ENCODE measurements at regions not wholly inside any gene's neighbourhood (a gene's known extent, or its start where the extent isn't known, plus 50 kb on each side); places are given as distances from the start of the nearest gene placed in this dataset.

DNA sequence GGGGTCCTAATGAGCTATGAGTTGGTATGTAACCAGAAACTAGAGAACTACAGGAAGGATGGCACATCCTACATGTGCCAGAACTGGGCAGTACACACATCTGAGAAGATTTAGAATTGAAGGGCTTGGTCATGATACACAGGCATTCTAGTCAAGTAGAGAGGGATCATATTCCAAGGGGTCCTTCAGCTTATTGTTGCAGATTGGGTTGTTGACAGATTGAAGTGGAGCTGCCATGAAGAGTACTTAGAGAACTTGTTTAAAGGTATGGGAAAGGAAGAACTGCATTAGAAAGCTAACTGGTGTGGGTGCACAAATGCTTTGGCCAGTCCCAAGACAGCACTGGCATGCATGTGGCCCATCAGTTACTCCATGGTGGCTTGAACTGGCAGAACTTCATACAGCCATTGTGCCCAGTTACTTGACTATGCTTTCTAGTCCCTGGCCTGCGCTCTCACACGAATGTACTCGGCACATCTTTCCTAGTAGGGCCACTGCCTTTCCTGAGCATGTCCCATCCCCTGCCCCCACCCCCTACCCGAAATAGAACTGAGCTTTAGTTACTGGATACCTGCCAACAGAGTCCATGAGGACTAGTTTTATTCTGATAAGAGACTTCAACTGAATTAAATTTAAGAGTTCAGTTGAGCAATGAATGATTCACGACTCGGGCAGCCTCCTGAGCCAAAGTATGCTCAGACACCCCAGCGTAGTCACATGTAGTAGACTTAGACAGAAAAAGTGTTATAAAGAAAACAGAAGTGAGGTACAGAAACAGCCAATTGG, 64.0 kb downstream of the CCNG2 start:
- H3K4me3 ChIP-seq (ENCODE audit: low read length in 3 of 3): no peak overlapping the region
- H3K27ac ChIP-seq (ENCODE audit: low read depth, low read length): no peak overlapping the region
- no peaks in the 10 kb centered on the region for H3K9me3 ChIP-seq (ENCODE audit: control insufficient read depth in 3 of 3, low read length in 3 of 3)
- no peaks in the 10 kb centered on the region for H3K27me3 ChIP-seq (ENCODE audit: control insufficient read depth in 3 of 3, insufficient read depth in 3 of 3, low read length in 3 of 3)
- H3K9ac ChIP-seq (ENCODE audit: low read depth in 1 of 3, low read length in 3 of 3): no peak overlapping the region
- no peaks in the 10 kb centered on the region for H3K36me3 ChIP-seq (ENCODE audit: control insufficient read depth in 3 of 3, insufficient read depth in 3 of 3, low read length in 3 of 3)
- H3K4me1 ChIP-seq (ENCODE audit: control insufficient read depth in 3 of 3, insufficient read depth in 3 of 3, low read length in 3 of 3): no peaks in the 10 kb centered on the region

DNA sequence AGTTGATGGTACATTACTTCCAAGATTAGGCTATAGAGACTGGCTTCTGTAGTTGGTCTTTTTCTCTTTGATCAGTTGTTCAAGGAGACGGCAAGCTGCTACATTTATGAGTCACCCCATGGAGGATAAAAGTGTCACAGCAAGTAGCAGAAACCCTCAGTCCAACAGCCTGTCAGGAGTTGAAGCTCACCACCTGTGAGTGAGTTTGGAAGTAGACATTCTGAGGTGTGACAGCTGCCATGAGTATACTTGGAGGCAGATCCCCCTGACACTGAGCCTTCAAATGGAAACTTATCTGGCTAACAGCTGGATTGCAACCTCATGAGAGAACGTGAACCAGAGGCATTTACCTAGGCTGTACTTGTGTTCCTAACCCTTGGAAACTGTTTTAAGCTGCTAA, 68.0 kb downstream of the CCNG2 start:
- Histone ChIP-seq H3K4me1 (ENCODE audit: control insufficient read depth in 3 of 3, insufficient read depth in 3 of 3, low read length in 3 of 3) (no peaks in the 10 kb centered on the region), H3K9ac (ENCODE audit: low read depth in 1 of 3, low read length in 3 of 3) (no peak overlapping the region), H3K4me3 (ENCODE audit: low read length in 3 of 3) (no peak overlapping the region), H3K27me3 (ENCODE audit: control insufficient read depth in 3 of 3, insufficient read depth in 3 of 3, low read length in 3 of 3) (no peaks in the 10 kb centered on the region), H3K27ac (ENCODE audit: low read depth, low read length) (no peak overlapping the region), H3K9me3 (ENCODE audit: control insufficient read depth in 3 of 3, low read length in 3 of 3) (peaks cover 0 to 8% (median 0%) of the 10 kb centered on the region in 3 donors), H3K36me3 (ENCODE audit: control insufficient read depth in 3 of 3, insufficient read depth in 3 of 3, low read length in 3 of 3) (no peaks in the 10 kb centered on the region)

DNA sequence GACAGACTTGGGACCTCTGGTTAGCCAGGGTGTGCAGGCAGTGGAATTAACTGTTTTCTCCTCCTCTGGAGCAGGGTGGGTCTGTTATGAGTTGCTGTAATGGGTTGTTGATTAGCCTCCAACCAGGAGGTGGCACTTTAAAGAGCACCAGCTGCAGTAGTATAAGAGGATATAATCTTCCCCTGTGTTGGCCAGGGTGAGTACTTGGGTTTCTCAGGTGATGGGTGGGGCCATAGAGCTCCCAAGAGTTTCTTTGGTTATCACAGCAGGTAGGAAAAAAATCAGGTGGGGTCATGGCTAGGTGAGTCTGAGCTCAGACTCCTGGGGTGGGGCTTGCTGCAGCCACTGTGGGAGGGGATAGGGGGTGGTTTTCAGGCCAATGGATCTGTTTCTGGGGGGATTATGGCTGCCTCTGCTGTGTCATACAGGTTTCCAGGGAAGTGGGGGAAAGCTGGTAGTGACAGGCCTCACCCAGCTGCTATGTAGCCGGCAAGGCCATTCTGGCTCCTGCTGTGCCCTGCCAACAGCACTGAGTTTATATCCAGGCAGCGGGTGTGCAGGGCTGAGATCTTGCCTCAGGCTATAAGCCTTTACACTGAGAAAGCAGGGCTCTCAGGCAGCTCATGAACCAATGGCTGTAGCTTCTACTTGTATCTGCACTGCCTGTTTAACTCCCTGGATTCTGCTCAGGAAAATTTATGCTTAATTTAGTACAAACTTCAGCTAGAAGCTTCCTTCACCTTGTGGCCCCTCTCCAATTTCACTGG, 70.1 kb downstream of the CCNG2 start:
- Histone ChIP-seq H3K4me3 (ENCODE audit: low read length in 3 of 3) (no peak overlapping the region), H3K9me3 (ENCODE audit: control insufficient read depth in 3 of 3, low read length in 3 of 3) (peaks cover 0 to 8% (median 0%) of the 10 kb centered on the region in 3 donors), H3K27me3 (ENCODE audit: control insufficient read depth in 3 of 3, insufficient read depth in 3 of 3, low read length in 3 of 3) (no peaks in the 10 kb centered on the region), H3K36me3 (ENCODE audit: control insufficient read depth in 3 of 3, insufficient read depth in 3 of 3, low read length in 3 of 3) (no peaks in the 10 kb centered on the region), H3K27ac (ENCODE audit: low read depth, low read length) (no peak overlapping the region), H3K4me1 (ENCODE audit: control insufficient read depth in 3 of 3, insufficient read depth in 3 of 3, low read length in 3 of 3) (no peaks in the 10 kb centered on the region), H3K9ac (ENCODE audit: low read depth in 1 of 3, low read length in 3 of 3) (no peak overlapping the region)

DNA sequence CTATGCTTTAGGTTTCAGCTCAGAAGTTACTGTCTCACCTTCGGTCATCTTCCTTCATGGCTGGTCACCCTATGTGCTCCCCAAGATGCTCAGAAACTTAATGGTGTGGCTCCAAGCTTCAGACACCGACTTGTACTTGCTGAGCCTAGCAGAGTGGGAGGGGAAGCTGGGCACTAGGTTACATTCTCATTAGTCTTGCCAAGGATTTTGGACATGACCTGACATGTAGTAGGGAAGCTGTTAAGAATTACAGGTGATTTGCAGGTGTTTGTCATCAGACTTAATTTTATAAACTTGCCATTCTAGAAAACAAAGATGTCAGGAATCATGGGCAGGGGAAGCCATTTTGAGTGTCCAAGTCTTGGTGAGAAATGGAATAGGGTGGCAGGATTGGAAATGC, 72.4 kb downstream of the CCNG2 start:
- no peak overlapping the region for H3K9ac ChIP-seq (ENCODE audit: low read depth in 1 of 3, low read length in 3 of 3)
- peaks cover 0 to 8% (median 0%) of the 10 kb centered on the region in 3 donors for H3K9me3 ChIP-seq (ENCODE audit: control insufficient read depth in 3 of 3, low read length in 3 of 3)
- H3K4me1 ChIP-seq (ENCODE audit: control insufficient read depth in 3 of 3, insufficient read depth in 3 of 3, low read length in 3 of 3): no peaks in the 10 kb centered on the region
- no peak overlapping the region for H3K4me3 ChIP-seq (ENCODE audit: low read length in 3 of 3)
- H3K27me3 ChIP-seq (ENCODE audit: control insufficient read depth in 3 of 3, insufficient read depth in 3 of 3, low read length in 3 of 3): no peaks in the 10 kb centered on the region
- H3K27ac ChIP-seq (ENCODE audit: low read depth, low read length): no peak overlapping the region
- H3K36me3 ChIP-seq (ENCODE audit: control insufficient read depth in 3 of 3, insufficient read depth in 3 of 3, low read length in 3 of 3): no peaks in the 10 kb centered on the region

DNA sequence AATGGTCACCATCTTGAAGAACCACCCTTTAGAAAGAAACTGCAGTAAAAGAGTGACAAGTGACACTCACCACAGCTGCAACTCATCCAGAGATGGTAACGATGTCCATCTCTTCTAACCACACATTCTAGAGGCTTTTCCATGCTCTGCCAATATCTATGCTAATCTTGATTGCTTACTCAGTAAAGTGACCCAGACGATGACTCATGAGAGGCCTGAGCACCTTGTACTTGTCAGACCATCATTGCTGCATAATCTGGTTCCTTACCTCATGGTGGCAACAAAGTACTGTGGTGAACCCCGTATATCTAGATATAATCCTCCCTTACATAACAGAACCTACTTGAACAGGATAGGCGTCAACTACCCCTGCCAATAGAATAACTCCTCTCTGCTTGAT, 75.6 kb downstream of the CCNG2 start:
- H3K9me3 ChIP-seq (ENCODE audit: control insufficient read depth in 3 of 3, low read length in 3 of 3): peaks cover 0 to 5% (median 0%) of the 10 kb centered on the region in 3 donors
- peaks cover 0 to 3% (median 0%) of the 10 kb centered on the region in 3 donors for H3K27me3 ChIP-seq (ENCODE audit: control insufficient read depth in 3 of 3, insufficient read depth in 3 of 3, low read length in 3 of 3)
- no peaks in the 10 kb centered on the region for H3K36me3 ChIP-seq (ENCODE audit: control insufficient read depth in 3 of 3, insufficient read depth in 3 of 3, low read length in 3 of 3)
- H3K4me1 ChIP-seq (ENCODE audit: control insufficient read depth in 3 of 3, insufficient read depth in 3 of 3, low read length in 3 of 3): no peaks in the 10 kb centered on the region
- H3K9ac ChIP-seq (ENCODE audit: low read depth in 1 of 3, low read length in 3 of 3): no peak overlapping the region
- no peak overlapping the region for H3K4me3 ChIP-seq (ENCODE audit: low read length in 3 of 3)
- no peak overlapping the region for H3K27ac ChIP-seq (ENCODE audit: low read depth, low read length)

DNA sequence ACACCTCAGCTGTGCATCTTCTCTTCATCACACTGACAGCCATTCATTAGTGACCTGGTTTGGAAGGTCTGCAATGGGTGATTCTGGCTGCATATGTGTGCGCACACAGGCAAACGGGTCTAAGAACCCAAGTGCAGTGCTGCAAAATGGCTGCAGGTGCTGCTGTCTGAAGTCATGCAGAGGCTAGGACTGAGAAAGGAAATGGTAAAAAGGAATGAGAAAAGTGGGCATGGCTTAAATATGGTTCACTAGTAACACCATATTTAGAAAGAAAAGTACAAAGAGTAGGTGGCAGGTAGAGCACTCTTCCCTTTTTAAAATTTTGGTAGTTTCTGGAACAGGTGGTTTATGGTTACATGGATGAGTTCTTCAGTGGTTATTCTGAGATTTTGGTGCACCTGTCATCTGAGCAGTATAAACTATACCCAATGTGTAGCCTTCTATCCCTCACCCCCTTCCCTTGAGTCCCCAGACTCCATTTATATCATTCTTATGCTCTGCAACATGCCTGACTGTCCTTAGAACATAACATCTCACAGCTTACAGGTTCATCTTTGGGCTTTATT, 78.4 kb downstream of the CCNG2 start:
- Histone ChIP-seq H3K27me3 (ENCODE audit: control insufficient read depth in 3 of 3, insufficient read depth in 3 of 3, low read length in 3 of 3) (peaks cover 0 to 5% (median 0%) of the 10 kb centered on the region in 3 donors), H3K4me1 (ENCODE audit: control insufficient read depth in 3 of 3, insufficient read depth in 3 of 3, low read length in 3 of 3) (no peaks in the 10 kb centered on the region), H3K36me3 (ENCODE audit: control insufficient read depth in 3 of 3, insufficient read depth in 3 of 3, low read length in 3 of 3) (no peaks in the 10 kb centered on the region), H3K27ac (ENCODE audit: low read depth, low read length) (no peak overlapping the region), H3K4me3 (ENCODE audit: low read length in 3 of 3) (no peak overlapping the region), H3K9me3 (ENCODE audit: control insufficient read depth in 3 of 3, low read length in 3 of 3) (no peaks in the 10 kb centered on the region), H3K9ac (ENCODE audit: low read depth in 1 of 3, low read length in 3 of 3) (no peak overlapping the region)

DNA sequence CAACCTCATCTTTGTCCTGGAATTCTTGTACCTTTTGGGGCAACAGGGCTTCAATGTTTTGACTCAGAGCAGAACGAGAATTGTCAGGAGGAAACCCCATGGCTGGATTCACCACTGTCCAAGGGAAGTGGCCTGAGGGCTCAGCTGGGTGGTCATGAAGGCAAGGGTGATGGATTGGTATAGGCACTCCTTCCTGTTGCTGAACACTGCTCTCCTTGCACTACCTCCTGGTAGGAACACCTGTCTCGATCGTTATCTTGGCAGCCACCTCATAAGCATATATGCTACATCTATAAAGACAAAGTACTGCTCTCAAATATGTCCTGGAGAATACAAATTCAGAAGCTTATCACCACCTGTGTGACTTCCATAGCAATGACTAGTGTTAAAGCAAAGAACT, 79.8 kb downstream of the CCNG2 start:
- no peaks in the 10 kb centered on the region for H3K9me3 ChIP-seq (ENCODE audit: control insufficient read depth in 3 of 3, low read length in 3 of 3)
- H3K9ac ChIP-seq (ENCODE audit: low read depth in 1 of 3, low read length in 3 of 3): no peak overlapping the region
- peaks cover 0 to 11% (median 0%) of the 10 kb centered on the region in 3 donors for H3K27me3 ChIP-seq (ENCODE audit: control insufficient read depth in 3 of 3, insufficient read depth in 3 of 3, low read length in 3 of 3)
- no peaks in the 10 kb centered on the region for H3K36me3 ChIP-seq (ENCODE audit: control insufficient read depth in 3 of 3, insufficient read depth in 3 of 3, low read length in 3 of 3)
- no peaks in the 10 kb centered on the region for H3K4me1 ChIP-seq (ENCODE audit: control insufficient read depth in 3 of 3, insufficient read depth in 3 of 3, low read length in 3 of 3)
- H3K27ac ChIP-seq (ENCODE audit: low read depth, low read length): no peak overlapping the region
- H3K4me3 ChIP-seq (ENCODE audit: low read length in 3 of 3): no peak overlapping the region

DNA sequence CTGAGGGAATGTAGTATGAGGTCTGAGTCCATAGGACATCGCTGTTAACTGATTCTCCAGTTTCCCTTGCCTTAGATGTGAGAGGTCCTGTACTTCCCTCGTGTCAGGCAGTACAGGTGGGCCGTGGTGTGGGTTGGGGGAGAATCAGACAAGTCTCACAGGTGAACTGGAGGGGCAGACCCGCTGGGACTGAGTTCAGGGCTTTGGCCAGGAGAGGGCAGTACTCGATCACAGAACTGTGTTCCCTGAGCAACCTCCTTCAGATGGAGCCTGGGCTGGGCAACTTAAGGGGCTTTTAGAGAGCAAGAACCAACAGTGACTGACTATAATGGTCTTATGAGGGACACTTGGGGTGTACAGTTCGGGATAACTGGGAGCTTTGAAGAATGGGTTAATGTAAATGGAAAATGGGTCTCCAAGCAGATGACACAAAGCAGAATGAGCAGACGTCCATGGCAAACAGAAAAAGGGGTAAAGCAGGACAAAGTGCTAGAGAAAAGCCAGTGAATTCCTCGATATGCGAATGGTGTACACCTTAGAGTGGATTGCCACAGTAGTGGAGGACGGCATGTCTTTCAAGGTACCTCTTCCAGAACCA, 83.6 kb downstream of the CCNG2 start:
- no peak overlapping the region for H3K9ac ChIP-seq (ENCODE audit: low read depth in 1 of 3, low read length in 3 of 3)
- H3K27me3 ChIP-seq (ENCODE audit: control insufficient read depth in 3 of 3, insufficient read depth in 3 of 3, low read length in 3 of 3): peaks cover 0 to 9% (median 0%) of the 10 kb centered on the region in 3 donors
- H3K27ac ChIP-seq (ENCODE audit: low read depth, low read length): no peak overlapping the region
- no peak overlapping the region for H3K4me3 ChIP-seq (ENCODE audit: low read length in 3 of 3)
- H3K36me3 ChIP-seq (ENCODE audit: control insufficient read depth in 3 of 3, insufficient read depth in 3 of 3, low read length in 3 of 3): no peaks in the 10 kb centered on the region
- no peaks in the 10 kb centered on the region for H3K9me3 ChIP-seq (ENCODE audit: control insufficient read depth in 3 of 3, low read length in 3 of 3)
- no peaks in the 10 kb centered on the region for H3K4me1 ChIP-seq (ENCODE audit: control insufficient read depth in 3 of 3, insufficient read depth in 3 of 3, low read length in 3 of 3)

DNA sequence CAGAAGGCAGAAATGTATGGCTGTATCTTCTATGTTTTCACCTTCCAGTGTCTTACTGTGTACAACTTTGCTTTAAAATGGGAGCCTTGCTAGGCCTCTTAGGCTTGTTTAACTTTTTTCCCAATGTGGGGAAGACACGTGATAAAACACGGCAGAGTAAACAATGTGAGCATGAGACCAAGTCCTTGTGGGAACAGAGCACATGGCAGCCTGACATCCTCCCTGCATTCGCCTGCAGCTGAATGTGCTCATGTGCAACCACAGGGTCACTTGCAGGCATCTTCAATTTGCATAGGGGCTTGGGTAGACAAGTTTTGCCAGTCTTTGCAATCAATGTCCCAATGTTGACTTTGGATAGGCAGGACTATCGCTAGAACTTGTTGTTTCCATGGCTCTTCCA, 91.8 kb downstream of the CCNG2 start:
- H3K4me1 ChIP-seq (ENCODE audit: control insufficient read depth in 3 of 3, insufficient read depth in 3 of 3, low read length in 3 of 3): no peaks in the 10 kb centered on the region
- H3K27me3 ChIP-seq (ENCODE audit: control insufficient read depth in 3 of 3, insufficient read depth in 3 of 3, low read length in 3 of 3): no peaks in the 10 kb centered on the region
- no peak overlapping the region for H3K27ac ChIP-seq (ENCODE audit: low read depth, low read length)
- no peaks in the 10 kb centered on the region for H3K36me3 ChIP-seq (ENCODE audit: control insufficient read depth in 3 of 3, insufficient read depth in 3 of 3, low read length in 3 of 3)
- H3K9ac ChIP-seq (ENCODE audit: low read depth in 1 of 3, low read length in 3 of 3): no peak overlapping the region
- no peaks in the 10 kb centered on the region for H3K9me3 ChIP-seq (ENCODE audit: control insufficient read depth in 3 of 3, low read length in 3 of 3)
- no peak overlapping the region for H3K4me3 ChIP-seq (ENCODE audit: low read length in 3 of 3)

DNA sequence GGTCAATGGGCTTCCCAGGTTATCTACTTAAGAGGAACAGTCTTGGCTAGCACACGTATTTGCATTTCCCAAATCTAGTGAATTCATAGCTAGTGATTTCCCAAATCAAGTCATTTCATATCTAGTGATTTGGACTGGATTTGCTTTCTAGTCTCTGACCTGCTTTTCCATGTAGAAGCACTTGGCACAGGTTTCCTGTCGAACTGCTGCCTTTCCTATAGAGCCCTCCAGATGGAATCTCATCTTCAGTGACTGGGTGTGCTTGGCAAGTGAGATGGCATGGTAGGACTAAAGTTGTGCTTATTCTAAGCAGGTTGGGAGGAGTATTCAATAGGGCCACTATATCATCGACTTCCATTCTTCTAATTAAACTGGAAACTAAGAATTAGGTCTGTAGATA, 94.7 kb downstream of the CCNG2 start:
- Histone ChIP-seq H3K4me3 (ENCODE audit: low read length in 3 of 3) (no peak overlapping the region), H3K9ac (ENCODE audit: low read depth in 1 of 3, low read length in 3 of 3) (no peak overlapping the region), H3K9me3 (ENCODE audit: control insufficient read depth in 3 of 3, low read length in 3 of 3) (peaks cover 0 to 1% (median 0%) of the 10 kb centered on the region in 3 donors), H3K27ac (ENCODE audit: low read depth, low read length) (no peak overlapping the region), H3K27me3 (ENCODE audit: control insufficient read depth in 3 of 3, insufficient read depth in 3 of 3, low read length in 3 of 3) (no peaks in the 10 kb centered on the region), H3K36me3 (ENCODE audit: control insufficient read depth in 3 of 3, insufficient read depth in 3 of 3, low read length in 3 of 3) (no peaks in the 10 kb centered on the region), H3K4me1 (ENCODE audit: control insufficient read depth in 3 of 3, insufficient read depth in 3 of 3, low read length in 3 of 3) (no peaks in the 10 kb centered on the region)

Measured in skeletal muscle tissue (tissue), 3 donors.